Ureter (tissue), 1 donor: ENCODE measurements at regions not wholly inside any gene's neighbourhood (a gene's known extent, or its start where the extent isn't known, plus 50 kb on each side); places are given as distances from the start of the nearest gene placed in this dataset.
"Not testable (repeated sequence)": the region's sequence is repeated elsewhere in the genome, so short reads cannot be mapped to it uniquely, and the experiment has no call there.

ENCODE experiments used
- DNase-seq: peaks from one replicate; pipeline ENCODE4 v3.0.0-alpha.2; 2020; ENCODE audit warnings: low spot score
- donor health status: DM: yes; HTN: yes; CAD: no.

GRCh38 chr13:90938848-90939247 is 408.6 kb upstream of the MIR17HG start:
- no peak for DNase-seq

- DNase-seq = no peak
Measured at GRCh38 chr13:90943946-90944345, 403.5 kb upstream of the MIR17HG start.

DNA sequence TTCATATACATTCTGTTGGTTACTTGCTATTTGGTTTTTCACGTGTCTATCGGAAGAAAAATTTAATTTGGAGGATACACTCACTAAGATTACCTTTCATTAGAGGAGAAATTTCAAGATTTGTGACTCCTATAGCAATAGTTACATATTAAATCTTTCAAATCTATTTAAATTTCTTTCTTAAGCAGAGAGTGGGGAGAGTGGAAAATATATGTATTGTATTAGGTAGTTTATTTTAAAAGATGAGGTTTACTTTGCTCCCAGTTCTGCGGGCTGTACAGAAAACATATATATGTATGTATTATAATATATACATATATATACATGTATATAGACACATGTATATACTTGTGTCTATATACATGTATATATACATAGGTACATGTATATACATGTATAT is 402.3 kb upstream of the MIR17HG start:
- not testable (repeated sequence) for DNase-seq

- DNase-seq = not testable (repeated sequence)
Measured at GRCh38 chr13:90946125-90946524, 401.4 kb upstream of the MIR17HG start.

- DNase-seq = no peak
Measured at GRCh38 chr13:90947976-90948375, 399.5 kb upstream of the MIR17HG start.

DNA sequence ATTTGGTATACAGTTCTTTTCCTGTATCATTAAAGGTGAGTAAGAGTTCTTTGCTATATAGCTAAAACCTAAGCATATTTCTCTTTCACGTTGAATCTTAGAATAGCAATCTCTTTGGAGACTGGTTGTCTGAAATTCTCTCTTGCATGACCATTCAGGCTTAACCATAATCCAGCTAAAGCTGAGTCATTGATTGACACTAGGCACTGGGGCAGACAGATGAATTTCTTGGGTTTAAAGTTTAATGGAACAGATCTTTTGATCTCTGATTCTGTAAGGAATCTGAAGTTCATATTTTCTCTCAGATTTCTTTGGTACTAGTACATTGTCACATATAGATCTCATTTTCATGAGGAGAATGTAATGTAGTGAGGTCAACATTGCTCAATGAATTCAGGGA is 397.3 kb upstream of the MIR17HG start:
- DNase-seq = no peak

GRCh38 chr13:90951663-90952062 is 395.8 kb upstream of the MIR17HG start:
- DNase-seq = no peak

GRCh38 chr13:90952326-90952725 is 395.2 kb upstream of the MIR17HG start:
- no peak for DNase-seq

GRCh38 chr13:90954605-90955195 is 392.8 kb upstream of the MIR17HG start:
- no peak for DNase-seq

- DNase-seq = no peak
Measured at GRCh38 chr13:90956031-90956430, 391.5 kb upstream of the MIR17HG start.

GRCh38 chr13:90958866-90959265 is 388.6 kb upstream of the MIR17HG start:
- no peak for DNase-seq

DNA sequence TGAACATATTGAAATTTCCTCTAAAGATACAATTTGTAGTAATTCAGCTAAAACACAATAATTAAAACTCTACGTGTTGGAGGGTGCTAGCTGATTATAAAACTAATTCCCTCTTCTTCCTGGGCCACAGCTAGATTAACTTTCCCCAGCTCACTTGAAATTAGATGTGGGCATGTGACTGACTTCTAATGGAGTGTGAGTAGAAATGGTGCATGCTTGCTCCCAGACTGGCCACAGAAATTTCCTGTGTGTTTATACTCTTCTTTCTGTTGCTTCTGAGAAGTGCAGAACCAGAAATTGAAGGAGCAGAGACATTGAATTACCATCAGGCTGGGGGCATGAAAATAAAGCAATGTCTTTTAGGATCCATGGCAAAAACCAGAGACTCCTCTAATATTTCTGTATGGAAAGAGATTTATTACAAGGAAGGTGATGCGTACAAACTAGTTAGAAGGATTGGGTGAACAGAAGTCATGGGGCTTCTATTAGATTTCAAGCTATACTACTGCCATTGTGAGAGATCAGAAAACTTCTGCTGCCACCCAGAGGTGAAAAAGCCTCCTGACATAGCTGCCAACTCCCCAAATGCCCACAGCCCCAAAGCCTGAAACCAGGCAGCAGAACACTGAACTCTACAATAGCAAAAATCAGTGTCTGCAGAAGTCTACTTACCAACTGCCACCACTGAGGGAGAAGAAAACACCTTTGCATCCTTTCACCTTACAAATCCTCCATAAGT is 379.2 kb upstream of the MIR17HG start:
- no peak for DNase-seq

GRCh38 chr13:90974249-90974975 is 373.1 kb upstream of the MIR17HG start:
- no peak for DNase-seq

GRCh38 chr13:90979059-90979458 is 368.4 kb upstream of the MIR17HG start:
- no peak for DNase-seq

DNA sequence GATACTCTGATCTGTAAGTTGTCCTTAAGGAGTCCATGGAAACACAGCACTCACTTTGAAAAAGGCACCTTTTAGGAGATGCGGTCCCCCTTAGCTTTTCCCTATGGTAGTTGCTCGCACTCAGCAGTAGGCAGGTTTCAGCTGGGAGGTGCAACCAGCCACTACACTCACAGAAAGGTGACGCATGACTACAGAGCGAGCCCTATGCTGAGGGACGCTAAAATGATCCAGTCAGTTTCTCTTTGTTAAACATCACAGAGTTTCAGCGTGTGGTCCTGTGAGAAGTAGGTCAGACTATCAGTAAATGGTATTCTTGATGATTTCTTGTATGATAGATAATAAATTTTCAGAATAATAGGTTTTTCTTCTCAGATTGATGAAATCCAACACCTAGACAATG is 362.7 kb upstream of the MIR17HG start:
- DNase-seq = no peak

DNA sequence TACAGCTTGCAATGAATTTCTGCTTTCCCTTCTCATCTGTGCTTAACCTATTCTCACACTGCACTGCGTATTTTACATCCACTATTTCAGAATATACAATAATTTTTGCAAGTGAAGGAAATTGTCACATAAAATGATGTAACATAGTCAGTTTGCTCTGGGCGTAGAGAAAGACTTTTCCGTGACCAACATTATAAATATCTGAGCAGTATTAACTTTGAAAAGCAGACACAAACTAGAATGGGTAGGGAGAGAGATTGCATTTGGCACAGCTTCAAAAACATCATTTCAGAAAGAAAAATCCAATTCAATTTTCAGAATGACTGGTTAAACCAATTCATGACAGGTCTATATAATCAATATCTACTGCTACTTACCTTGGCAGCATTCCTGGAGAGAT is 352.5 kb upstream of the MIR17HG start:
- DNase-seq = no peak

GRCh38 chr13:90995614-90996013 is 351.9 kb upstream of the MIR17HG start:
- no peak for DNase-seq

DNA sequence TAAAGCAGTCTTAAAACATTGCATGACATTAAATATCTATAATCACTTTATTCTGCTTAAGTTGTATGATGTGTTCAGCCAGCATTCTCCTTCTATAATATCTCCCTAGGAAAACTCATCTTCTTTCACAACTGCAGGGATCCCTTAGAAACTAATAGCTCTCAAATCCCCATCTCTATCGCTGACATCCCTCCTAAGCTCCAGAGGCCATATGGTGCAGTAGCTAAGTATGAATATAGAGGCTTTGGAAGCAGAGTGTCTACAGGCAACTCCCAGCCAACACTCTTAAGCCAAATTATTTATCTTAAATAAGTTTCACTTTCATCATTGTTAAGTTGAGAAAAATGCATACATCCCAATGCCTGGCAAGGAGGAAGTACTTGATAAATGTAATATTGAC is 349.5 kb upstream of the MIR17HG start:
- DNase-seq = no peak

DNA sequence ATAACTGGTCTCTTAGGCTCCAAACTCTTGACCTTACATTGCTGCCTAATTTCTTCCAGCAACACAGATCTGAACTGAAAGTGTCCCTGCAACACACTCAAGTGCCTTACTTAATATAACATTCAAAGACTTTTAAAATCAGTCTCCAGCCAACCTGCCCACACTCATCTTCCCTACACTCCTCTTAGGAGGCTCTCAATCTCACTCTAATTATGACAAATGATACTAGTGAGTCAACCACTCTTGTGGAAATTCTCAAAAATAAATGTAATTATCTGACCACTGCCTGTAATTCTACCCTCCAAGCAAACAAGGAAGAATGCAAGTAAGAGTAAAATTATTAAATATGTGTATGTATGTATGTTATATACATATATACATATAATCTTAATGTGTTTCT is 348.1 kb upstream of the MIR17HG start:
- DNase-seq = no peak

GRCh38 chr13:91001371-91001770 is 346.1 kb upstream of the MIR17HG start:
- no peak for DNase-seq

DNA sequence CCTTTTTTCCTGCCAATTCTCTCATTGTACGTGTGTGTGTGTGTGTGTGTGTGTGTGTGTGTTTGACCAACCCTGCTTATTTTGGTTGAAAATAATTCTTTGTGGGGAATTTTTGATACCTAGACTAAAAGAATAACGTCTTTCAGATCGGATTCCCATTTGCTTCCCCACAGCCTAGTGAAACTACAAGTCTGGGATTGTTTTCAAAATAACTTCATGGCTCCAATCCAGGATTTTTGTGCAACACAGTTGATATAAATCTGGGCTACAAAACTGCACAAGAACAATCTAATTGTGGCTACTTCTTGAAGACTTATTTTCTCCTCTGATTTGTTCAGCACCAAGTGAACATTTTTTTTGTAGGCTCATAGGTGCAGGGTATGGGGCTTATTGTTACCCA is 332.8 kb upstream of the MIR17HG start:
- DNase-seq = no peak

DNA sequence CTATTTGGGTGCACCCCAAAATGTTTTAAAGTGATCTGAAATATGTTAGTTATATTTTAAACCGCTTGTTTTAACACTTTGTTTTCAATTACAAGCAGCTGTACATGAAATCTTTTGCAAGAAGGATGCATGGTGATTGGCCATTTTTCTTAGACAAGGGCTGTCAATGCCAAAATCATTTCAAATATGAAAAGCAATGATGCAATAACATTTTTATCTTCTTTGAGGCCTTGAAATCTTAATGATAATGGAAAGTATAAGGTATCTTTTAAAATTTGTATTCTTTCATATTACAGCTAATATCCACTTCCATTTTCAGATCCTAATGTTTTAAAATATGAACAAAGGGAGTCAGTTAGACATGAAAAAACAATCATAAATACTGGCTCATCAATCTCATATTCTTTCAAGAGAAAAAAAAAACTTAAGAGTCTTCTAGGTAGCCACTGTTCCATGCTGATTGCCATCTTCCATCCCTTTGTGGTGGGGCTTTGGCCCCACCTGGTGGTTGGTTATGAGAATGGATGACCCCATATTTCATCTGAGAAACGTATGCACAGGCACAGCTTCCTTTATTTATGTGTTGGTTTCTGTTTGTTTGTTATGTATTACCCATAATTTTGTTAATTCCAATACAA is 330.3 kb upstream of the MIR17HG start:
- no peak for DNase-seq

- no peak for DNase-seq
Measured at GRCh38 chr13:91017669-91018053, 329.8 kb upstream of the MIR17HG start.
